Hypothalamus (tissue), 51 donors: ENCODE measurements at regions not wholly inside any gene's neighbourhood (a gene's known extent, or its start where the extent isn't known, plus 50 kb on each side); places are given as distances from the start of the nearest gene placed in this dataset.
"Not testable (repeated sequence)": the region's sequence is repeated elsewhere in the genome, so short reads cannot be mapped to it uniquely, and the experiment has no call there.

Experiments used
- DNase-seq, 51 donors: peaks; one replicate each; lab custom pipeline; 2025; lab: John Stamatoyannopoulos, UW

GRCh38 chr2:878245-878930 is 72.3 kb upstream of the SNTG2 start:
- no peak for DNase-seq

- no peak for DNase-seq
Measured at GRCh38 chr2:877747-878146, 72.9 kb upstream of the SNTG2 start.

- DNase-seq: no peak
Measured at GRCh38 chr2:875687-876615, 74.7 kb upstream of the SNTG2 start.

- no peak for DNase-seq
Measured at GRCh38 chr2:873651-874580, 76.7 kb upstream of the SNTG2 start.

- DNase-seq: no peak
Measured at GRCh38 chr2:873027-873426, 77.6 kb upstream of the SNTG2 start.

- DNase-seq: no peak
Measured at GRCh38 chr2:871926-872680, 78.5 kb upstream of the SNTG2 start.

GRCh38 chr2:871175-871727 is 79.4 kb upstream of the SNTG2 start:
- DNase-seq: no peak

- no peak for DNase-seq
Measured at GRCh38 chr2:870426-870825, 80.2 kb upstream of the SNTG2 start.

GRCh38 chr2:869894-870293 is 80.8 kb upstream of the SNTG2 start:
- no peak for DNase-seq

GRCh38 chr2:869357-869871 is 81.2 kb upstream of the SNTG2 start:
- no peak for DNase-seq

- not testable (repeated sequence) for DNase-seq
Measured at GRCh38 chr2:868857-869256, 81.8 kb upstream of the SNTG2 start.

- DNase-seq: no peak
Measured at GRCh38 chr2:867296-867695, 83.4 kb upstream of the SNTG2 start.

GRCh38 chr2:866887-867286 is 83.8 kb upstream of the SNTG2 start:
- no peak for DNase-seq

GRCh38 chr2:866009-866680 is 84.5 kb upstream of the SNTG2 start:
- DNase-seq: no peak

GRCh38 chr2:864501-865106 is 86.0 kb upstream of the SNTG2 start:
- no peak for DNase-seq

GRCh38 chr2:863732-864450 is 86.8 kb upstream of the SNTG2 start:
- no peak for DNase-seq

- no peak for DNase-seq
Measured at GRCh38 chr2:862731-863466, 87.8 kb upstream of the SNTG2 start.
